Caco-2 (cell line): ENCODE measurements at regions not wholly inside any gene's neighbourhood (a gene's known extent, or its start where the extent isn't known, plus 50 kb on each side); places are given as distances from the start of the nearest gene placed in this dataset.

Experiments
- BruUV-seq: library from RNA; stranded (reverse); fragments of 400-500 nt; replicated peaks from 2 replicates; lab custom pipeline; 2021; lab: Mats Ljungman, UMichigan
- CTCF ChIA-PET: fragments of 300-600 bp; sonication (Branson Sonifier 250); formaldehyde crosslinking; loops from one replicate; lab custom pipeline; 2022; ENCODE audit warnings: antibody characterized with exemption; lab: Charles Lee
- POLR2A ChIA-PET: fragments of 300-600 bp; sonication (Branson Sonifier 250); formaldehyde crosslinking; loops from one replicate; lab custom pipeline; 2022; ENCODE audit warnings: antibody characterized with exemption; lab: Charles Lee
- DNase-seq, 2 experiments: peaks; one replicate each; pipeline versions ENCODE4 v3.0.0 to v3.0.0-alpha.2; 2020 to 2022
- H3K27me3 ChIP-seq: replicated peaks from 2 replicates; pipeline ENCODE4 v1.6.0; 2011; ENCODE audit warnings: low read length; ENCODE audit not compliant: control insufficient read depth, insufficient read depth
- H3K36me3 ChIP-seq: 2 replicates; pipeline ENCODE4 v1.5.1; 2011; ENCODE audit warnings: low read length; ENCODE audit not compliant: control insufficient read depth, insufficient read depth
- H3K4me1 ChIP-seq: fragments of 250-450 bp; sonication (Bioruptor Pico); 2 replicates; pipeline ENCODE4 v1.5.1; 2020; ENCODE audit warnings: mild to moderate bottlenecking
- H3K4me3 ChIP-seq: 2 replicates; pipeline ENCODE4 v1.5.1; 2011; ENCODE audit warnings: low read depth, mild to moderate bottlenecking, control low read depth, low read length
- H3K9me3 ChIP-seq: fragments of 250-450 bp; sonication (Bioruptor Pico); 2 replicates; pipeline ENCODE4 v1.5.1; 2020; ENCODE audit warnings: mild to moderate bottlenecking, moderate library complexity
- H3K27ac Mint-ChIP-seq: one replicate; pipeline ENCODE4 v1.8.0; 2022; ENCODE audit warnings: mixed read lengths; ENCODE audit not compliant: unreplicated experiment
- H3K27me3 Mint-ChIP-seq: one replicate; pipeline ENCODE4 v1.8.0; 2022; ENCODE audit warnings: mixed read lengths; ENCODE audit not compliant: insufficient read depth, unreplicated experiment
- H3K36me3 Mint-ChIP-seq: one replicate; pipeline ENCODE4 v1.8.0; 2022; ENCODE audit warnings: mild to moderate bottlenecking, mixed read lengths; ENCODE audit not compliant: insufficient read depth, unreplicated experiment
- H3K4me1 Mint-ChIP-seq: one replicate; pipeline ENCODE4 v1.8.0; 2022; ENCODE audit warnings: low read depth, mixed read lengths; ENCODE audit not compliant: unreplicated experiment
- H3K4me3 Mint-ChIP-seq: one replicate; pipeline ENCODE4 v1.8.0; 2022; ENCODE audit warnings: mild to moderate bottlenecking, moderate library complexity, mixed read lengths; ENCODE audit not compliant: unreplicated experiment
- H3K9me3 Mint-ChIP-seq: one replicate; pipeline ENCODE4 v1.8.0; 2022; ENCODE audit warnings: mixed read lengths; ENCODE audit not compliant: unreplicated experiment
- CTCF ChIP-seq, 2 experiments: fragments of 200-600 bp in 1 of 2; IDR thresholded peaks; 1 replicate in 1 of 2; 2 replicates in 1 of 2; pipeline versions ENCODE4 v1.5.1 to v1.8.0; 2011 to 2022; ENCODE audit warnings: antibody characterized with exemption in 1 of 2, control low read depth in 1 of 2, inconsistent platforms in 1 of 2, low read depth in 1 of 2, low read length in 1 of 2, mild to moderate bottlenecking in 1 of 2, moderate library complexity in 1 of 2; ENCODE audit not compliant: insufficient read depth in 1 of 2, severe bottlenecking in 1 of 2, unreplicated experiment in 1 of 2
- intact Hi-C: fragments of 100-400 bp; cut with micrococcal nuclease; formaldehyde crosslinking; loops from one replicate; pipeline ENCODE4 v1.10.0; 2022; ENCODE audit not compliant: unreplicated experiment

GRCh38 chr6:81376745-81377144, 375.7 kb downstream of the TENT5A start:
- H3K27me3 Mint-ChIP-seq: no peaks in the 10 kb centered on the region
- BruUV-seq: no TSS peak
- POLR2A ChIA-PET: no interaction called here

GRCh38 chr6:81373414-81373813, 379.1 kb downstream of the TENT5A start:
- Histone ChIP-seq H3K27me3 (no peaks in the 10 kb centered on the region), H3K4me3 (no peak overlapping the region), H3K4me1 (no peaks in the 10 kb centered on the region), H3K36me3 (no peaks in the 10 kb centered on the region), H3K9me3 (no peaks in the 10 kb centered on the region)
- intact Hi-C loops: no loop called here
- Mint-ChIP-seq H3K4me1 (no peaks in the 10 kb centered on the region), H3K9me3 (no peaks in the 10 kb centered on the region), H3K27ac (no peak overlapping the region), H3K4me3 (no peak overlapping the region), H3K36me3 (no peaks in the 10 kb centered on the region), H3K27me3 (no peaks in the 10 kb centered on the region)
- ChIA-PET CTCF (no interaction called here), POLR2A (no interaction called here)
- DNase-seq: no peak
- BruUV-seq: no TSS peak
- TF ChIP-seq CTCF (IDR thresholded peaks at IDR 0.05; ENCODE audit: insufficient read depth in 1 of 2, low read depth in 1 of 2, low read length in 1 of 2, severe bottlenecking in 1 of 2, unreplicated experiment in 1 of 2): no peak

More at GRCh38 chr6:81376745-81377144, 375.7 kb downstream of the TENT5A start:
- H3K4me3 Mint-ChIP-seq: no peak overlapping the region
- Histone ChIP-seq H3K9me3 (no peaks in the 10 kb centered on the region), H3K4me1 (peaks cover 8% of the 10 kb centered on the region), H3K36me3 (no peaks in the 10 kb centered on the region), H3K4me3 (no peak overlapping the region), H3K27me3 (no peaks in the 10 kb centered on the region)
- no peak overlapping the region for H3K27ac Mint-ChIP-seq
- no peak for TF ChIP-seq CTCF (IDR thresholded peaks at IDR 0.05; ENCODE audit: insufficient read depth in 1 of 2, low read depth in 1 of 2, low read length in 1 of 2, severe bottlenecking in 1 of 2, unreplicated experiment in 1 of 2)
- no peaks in the 10 kb centered on the region for H3K9me3 Mint-ChIP-seq
- no peak for DNase-seq
- H3K36me3 Mint-ChIP-seq: no peaks in the 10 kb centered on the region
- CTCF ChIA-PET: no interaction called here
- H3K4me1 Mint-ChIP-seq: no peaks in the 10 kb centered on the region
- intact Hi-C loops: no loop called here

- no peak for TF ChIP-seq CTCF (IDR thresholded peaks at IDR 0.05; ENCODE audit: insufficient read depth in 1 of 2, low read depth in 1 of 2, low read length in 1 of 2, severe bottlenecking in 1 of 2, unreplicated experiment in 1 of 2)
- H3K9me3 Mint-ChIP-seq: no peaks in the 10 kb centered on the region
- Histone ChIP-seq H3K27me3 (no peaks in the 10 kb centered on the region), H3K9me3 (no peaks in the 10 kb centered on the region), H3K4me1 (no peaks in the 10 kb centered on the region), H3K36me3 (no peaks in the 10 kb centered on the region), H3K4me3 (no peak overlapping the region)
- H3K4me3 Mint-ChIP-seq: no peak overlapping the region
- BruUV-seq: no TSS peak
- CTCF ChIA-PET: no interaction called here
- H3K27ac Mint-ChIP-seq: no peak overlapping the region
- H3K36me3 Mint-ChIP-seq: no peaks in the 10 kb centered on the region
- POLR2A ChIA-PET: no interaction called here
- H3K4me1 Mint-ChIP-seq: no peaks in the 10 kb centered on the region
- no peaks in the 10 kb centered on the region for H3K27me3 Mint-ChIP-seq
- intact Hi-C loops: no loop called here
- no peak for DNase-seq
Observed at GRCh38 chr6:81371930-81372329, 380.6 kb downstream of the TENT5A start.
